ENCODE measurements at regions not wholly inside any gene's neighbourhood (a gene's known extent, or its start where the extent isn't known, plus 50 kb on each side); places are given as distances from the start of the nearest gene placed in this dataset.

GRCh38 chr5:20077186-20077585, 89.2 kb upstream of the CDH18 start:
- H4K20me1 ChIP-seq (ENCODE audit: control insufficient read depth, extremely low read depth, insufficient read depth, low read length), result no peaks in the 10 kb centered on the region
- no peaks in the 10 kb centered on the region for H3K27me3 ChIP-seq (ENCODE audit: control insufficient read depth, extremely low read depth, insufficient read depth, low read length)
- no peaks in the 10 kb centered on the region for H3K4me1 ChIP-seq (ENCODE audit: control insufficient read depth, extremely low read depth, insufficient read depth, low read length)
- dilution Hi-C loops (cut with MboI; ENCODE audit: extremely low pct_ligation_motif_present, low sequenced_read_pairs), result no loop called here
- no peaks in the 10 kb centered on the region for H3K79me2 ChIP-seq (ENCODE audit: control insufficient read depth, insufficient read depth, low read length)
- H3K36me3 ChIP-seq (ENCODE audit: control insufficient read depth in 2 of 2, extremely low read depth in 1 of 2, insufficient read depth in 2 of 2, low read length in 2 of 2), result no peaks in the 10 kb centered on the region
- FAIRE-seq (no peak), DNase-seq (ENCODE audit: low read depth, low spot score) (no peak)
- no peaks in the 10 kb centered on the region for H3K9me3 ChIP-seq (ENCODE audit: control insufficient read depth, low read depth, low read length)
- no peak for TF ChIP-seq CTCF (optimal IDR thresholded peaks at IDR 0.05 in 1 of 3, IDR thresholded peaks at IDR 0.05 in 1 of 3, conservative IDR thresholded peaks at IDR 0.05 in 1 of 3; ENCODE audit: extremely low read depth in 1 of 3, insufficient read depth in 2 of 3, low read length in 3 of 3)
- no peak for TF ChIP-seq EZH2 (IDR thresholded peaks at IDR 0.05; ENCODE audit: low read length)
- no peak overlapping the region for H3K27ac ChIP-seq (ENCODE audit: control insufficient read depth, insufficient read depth, low read length)
- no peak overlapping the region for H3K9ac ChIP-seq (ENCODE audit: control insufficient read depth, extremely low read depth, insufficient read depth, low read length)
- H3K4me3 ChIP-seq (ENCODE audit: control insufficient read depth in 2 of 3, extremely low read depth in 1 of 3, insufficient read depth in 2 of 3, low read depth in 1 of 3, low read length in 3 of 3), result no peak overlapping the region
- no peak overlapping the region for H2AFZ ChIP-seq (ENCODE audit: control insufficient read depth, low read length)
- H3K9me1 ChIP-seq (ENCODE audit: control insufficient read depth, extremely low read depth, insufficient read depth, low read length), result no peaks in the 10 kb centered on the region
- no peak overlapping the region for H3K4me2 ChIP-seq (ENCODE audit: control insufficient read depth, extremely low read depth, insufficient read depth, low read depth, low read length)

- dilution Hi-C loops (cut with MboI; ENCODE audit: extremely low pct_ligation_motif_present, low sequenced_read_pairs), result no loop called here
- DNase-seq (ENCODE audit: low read depth, low spot score) (no peak), FAIRE-seq (no peak)
- Histone ChIP-seq H3K4me1 (ENCODE audit: control insufficient read depth, extremely low read depth, insufficient read depth, low read length) (no peaks in the 10 kb centered on the region), H3K4me2 (ENCODE audit: control insufficient read depth, extremely low read depth, insufficient read depth, low read depth, low read length) (no peak overlapping the region), H4K20me1 (ENCODE audit: control insufficient read depth, extremely low read depth, insufficient read depth, low read length) (no peaks in the 10 kb centered on the region), H3K27ac (ENCODE audit: control insufficient read depth, insufficient read depth, low read length) (no peak overlapping the region), H3K9me3 (ENCODE audit: control insufficient read depth, low read depth, low read length) (no peaks in the 10 kb centered on the region), H3K36me3 (ENCODE audit: control insufficient read depth in 2 of 2, extremely low read depth in 1 of 2, insufficient read depth in 2 of 2, low read length in 2 of 2) (no peaks in the 10 kb centered on the region), H3K4me3 (ENCODE audit: control insufficient read depth in 2 of 3, extremely low read depth in 1 of 3, insufficient read depth in 2 of 3, low read depth in 1 of 3, low read length in 3 of 3) (no peak overlapping the region), H3K9me1 (ENCODE audit: control insufficient read depth, extremely low read depth, insufficient read depth, low read length) (no peaks in the 10 kb centered on the region), H3K79me2 (ENCODE audit: control insufficient read depth, insufficient read depth, low read length) (no peaks in the 10 kb centered on the region), H3K9ac (ENCODE audit: control insufficient read depth, extremely low read depth, insufficient read depth, low read length) (no peak overlapping the region), H2AFZ (ENCODE audit: control insufficient read depth, low read length) (no peak overlapping the region), H3K27me3 (ENCODE audit: control insufficient read depth, extremely low read depth, insufficient read depth, low read length) (no peaks in the 10 kb centered on the region)
- no peak for TF ChIP-seq EZH2 (IDR thresholded peaks at IDR 0.05; ENCODE audit: low read length)
- no peak for TF ChIP-seq CTCF (optimal IDR thresholded peaks at IDR 0.05 in 1 of 3, IDR thresholded peaks at IDR 0.05 in 1 of 3, conservative IDR thresholded peaks at IDR 0.05 in 1 of 3; ENCODE audit: extremely low read depth in 1 of 3, insufficient read depth in 2 of 3, low read length in 3 of 3)
These were observed 68.9 kb upstream of the CDH18 start for GRCh38 chr5:20056933-20057332.
